ENCODE measurements at regions not wholly inside any gene's neighbourhood (a gene's known extent, or its start where the extent isn't known, plus 50 kb on each side); places are given as distances from the start of the nearest gene placed in this dataset.

DNA sequence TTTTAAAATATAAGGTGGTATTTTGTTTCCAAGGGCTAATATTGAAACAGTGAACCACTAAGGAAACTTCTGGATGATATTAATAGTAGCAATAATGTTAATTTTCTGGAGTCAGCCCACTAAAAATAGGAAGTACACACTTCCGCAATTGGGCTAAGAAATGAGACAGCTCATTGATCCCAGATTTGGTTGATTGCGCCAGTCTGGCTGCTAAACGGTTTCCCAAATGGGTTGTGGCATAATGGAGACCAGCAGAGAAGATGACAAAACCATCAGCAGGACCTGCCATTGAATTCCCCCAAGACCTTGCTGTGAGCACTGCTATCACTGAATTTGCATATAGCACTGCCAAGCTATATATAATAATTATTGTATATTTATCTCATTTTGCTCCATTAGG lies 71.2 kb upstream of the SGK1 start:
- TF ChIP-seq, protein P1, sequence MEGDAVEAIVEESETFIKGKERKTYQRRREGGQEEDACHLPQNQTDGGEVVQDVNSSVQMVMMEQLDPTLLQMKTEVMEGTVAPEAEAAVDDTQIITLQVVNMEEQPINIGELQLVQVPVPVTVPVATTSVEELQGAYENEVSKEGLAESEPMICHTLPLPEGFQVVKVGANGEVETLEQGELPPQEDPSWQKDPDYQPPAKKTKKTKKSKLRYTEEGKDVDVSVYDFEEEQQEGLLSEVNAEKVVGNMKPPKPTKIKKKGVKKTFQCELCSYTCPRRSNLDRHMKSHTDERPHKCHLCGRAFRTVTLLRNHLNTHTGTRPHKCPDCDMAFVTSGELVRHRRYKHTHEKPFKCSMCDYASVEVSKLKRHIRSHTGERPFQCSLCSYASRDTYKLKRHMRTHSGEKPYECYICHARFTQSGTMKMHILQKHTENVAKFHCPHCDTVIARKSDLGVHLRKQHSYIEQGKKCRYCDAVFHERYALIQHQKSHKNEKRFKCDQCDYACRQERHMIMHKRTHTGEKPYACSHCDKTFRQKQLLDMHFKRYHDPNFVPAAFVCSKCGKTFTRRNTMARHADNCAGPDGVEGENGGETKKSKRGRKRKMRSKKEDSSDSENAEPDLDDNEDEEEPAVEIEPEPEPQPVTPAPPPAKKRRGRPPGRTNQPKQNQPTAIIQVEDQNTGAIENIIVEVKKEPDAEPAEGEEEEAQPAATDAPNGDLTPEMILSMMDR (IDR thresholded peaks at IDR 0.05), result no peak
- no peak for TF ChIP-seq MAZ (IDR thresholded peaks at IDR 0.05; ENCODE audit: borderline replicate concordance, low read depth, low read length)
- TF ChIP-seq FOSL2 (IDR thresholded peaks at IDR 0.05), result no peak
- no peak for TF ChIP-seq FOSL2 (CRISPR knock-in tag; IDR thresholded peaks at IDR 0.05)
- TF ChIP-seq TFCP2L1 (CRISPR knock-in tag; IDR thresholded peaks at IDR 0.05), result no peak
- TF ChIP-seq HOXA7 (CRISPR knock-in tag; IDR thresholded peaks at IDR 0.05), result no peak
- TF ChIP-seq EP300 (IDR thresholded peaks at IDR 0.05), result no peak
